OCI-LY1 (cell line): ENCODE measurements at regions not wholly inside any gene's neighbourhood (a gene's known extent, or its start where the extent isn't known, plus 50 kb on each side); places are given as distances from the start of the nearest gene placed in this dataset.

Experiments used
- CTCF ChIP-seq: fragments of 200-600 bp; sonication (generic), shearing (Covaris generic); IDR thresholded peaks from 2 replicates; pipeline ENCODE4 v1.5.1; 2017; ENCODE audit warnings: mild to moderate bottlenecking, antibody characterized with exemption, low read length, moderate library complexity, mixed read lengths
- EZH2 ChIP-seq: fragments of 200-600 bp; sonication (generic), shearing (Covaris generic); IDR thresholded peaks from 2 replicates; pipeline ENCODE4 v1.8.0; 2017; ENCODE audit warnings: borderline replicate concordance, mixed run types, mild to moderate bottlenecking, antibody characterized with exemption, low read length, moderate library complexity, mixed read lengths

GRCh38 chr5:41995193-41995592, 70.1 kb downstream of the FBXO4 start:
- TF ChIP-seq CTCF, result no peak
- TF ChIP-seq EZH2, result no peak
